HCT116 (cell line): ENCODE measurements at regions not wholly inside any gene's neighbourhood (a gene's known extent, or its start where the extent isn't known, plus 50 kb on each side); places are given as distances from the start of the nearest gene placed in this dataset.

Source experiments
- ATAC-seq: fragments of 200-7000 bp; cut with Tn5 transposase; 2 replicates; pipeline ENCODE4 v1.9.1; 2020; ENCODE audit warnings: mild to moderate bottlenecking, moderate library complexity
- BruUV-seq: library from RNA; stranded (reverse); fragments of 400-500 nt; replicated peaks from 2 replicates; lab custom pipeline; 2021; lab: Mats Ljungman, UMichigan
- CTCF ChIA-PET: fragments of 300-600 bp; sonication (Branson Sonifier 250); formaldehyde crosslinking; loops from one replicate; lab custom pipeline; 2021; ENCODE audit warnings: antibody characterized with exemption; lab: Charles Lee
- POLR2A ChIA-PET: fragments of 300-600, 350-600 bp; sonication (Branson Sonifier 250); formaldehyde crosslinking; loops from one replicate; lab custom pipeline; 2021; ENCODE audit warnings: antibody characterized with exemption; lab: Charles Lee
- RAD21 ChIA-PET, 2 experiments: fragments of 300-600 bp; sonication (Branson Sonifier 250); formaldehyde crosslinking; loops; one replicate each; lab custom pipeline; 2023; ENCODE audit warnings: low total read pairs in 2 of 2; ENCODE audit not compliant: uncharacterized antibody in 2 of 2, unreplicated experiment in 2 of 2, low non-redundant PET in 1 of 2; lab: Charles Lee
- DNase-seq: peaks from one replicate; pipeline ENCODE4 v3.0.0-alpha.2; 2010; ENCODE audit warnings: low read depth, low spot score
- H2AFZ ChIP-seq: fragments of 200-600 bp; shearing (Covaris generic), sonication (generic); 2 replicates; pipeline ENCODE4 v1.6.1; 2017; ENCODE audit warnings: low read depth, mixed run types, mixed read lengths, antibody characterized with exemption, low read length; ENCODE audit not compliant: poor library complexity, severe bottlenecking
- H3K27ac ChIP-seq: 2 replicates; pipeline ENCODE4 v1.5.1; 2012; ENCODE audit warnings: low read depth, low read length
- H3K27me3 ChIP-seq: fragments of 200-600 bp; sonication (generic); 2 replicates; pipeline ENCODE4 v1.6.1; 2016; ENCODE audit warnings: mixed run types, low read length, mixed read lengths; ENCODE audit not compliant: insufficient read depth
- H3K36me3 ChIP-seq, 2 experiments: fragments of 200-500 bp in 1 of 2; fragments of 200-600 bp in 1 of 2; sonication (Bioruptor generic) in 1 of 2; sonication (generic) in 1 of 2; 2 replicates each; pipeline versions ENCODE4 v1.5.1 to v1.6.1; 2014 to 2016; ENCODE audit warnings: low read length in 2 of 2, inconsistent platforms in 1 of 2, mixed read lengths in 1 of 2, mixed run types in 1 of 2; ENCODE audit not compliant: insufficient read depth in 2 of 2, control insufficient read depth in 1 of 2
- H3K4me1 ChIP-seq, 2 experiments: fragments of 200-600 bp in 1 of 2; sonication (generic) in 1 of 2; 2 replicates each; pipeline versions ENCODE4 v1.5.1 to v1.6.1; 2012 to 2017; ENCODE audit warnings: low read length in 2 of 2, inconsistent platforms in 1 of 2, mild to moderate bottlenecking in 1 of 2, mixed read lengths in 1 of 2, mixed run types in 1 of 2, moderate library complexity in 1 of 2; ENCODE audit not compliant: insufficient read depth in 2 of 2, control insufficient read depth in 1 of 2
- H3K4me2 ChIP-seq: fragments of 200-600 bp; sonication (generic); 2 replicates; pipeline ENCODE4 v1.6.1; 2017; ENCODE audit warnings: mixed run types, low read length, mixed read lengths
- H3K4me3 ChIP-seq, 2 experiments: fragments of 200-600 bp in 1 of 2; sonication (generic) in 1 of 2; replicated peaks in 1 of 2; 2 replicates each; pipeline ENCODE4 v1.5.1; 2011 to 2016; ENCODE audit warnings: low read length in 2 of 2, control low read depth in 1 of 2, low read depth in 1 of 2, mild to moderate bottlenecking in 1 of 2, mixed read lengths in 1 of 2, mixed run types in 1 of 2
- H3K79me2 ChIP-seq: fragments of 200-600 bp; sonication (generic); 2 replicates; pipeline ENCODE4 v1.6.1; 2017; ENCODE audit warnings: mild to moderate bottlenecking, mixed run types, low read length, moderate library complexity, mixed read lengths; ENCODE audit not compliant: insufficient read depth
- H3K9ac ChIP-seq: fragments of 200-600 bp; sonication (generic); 2 replicates; pipeline ENCODE4 v1.6.1; 2016; ENCODE audit warnings: low read length, mixed read lengths
- H3K9me2 ChIP-seq: fragments of 200-600 bp; sonication (generic), shearing (Covaris generic); 2 replicates; pipeline ENCODE4 v1.6.1; 2017; ENCODE audit warnings: mixed run types, mild to moderate bottlenecking, moderate library complexity; ENCODE audit not compliant: insufficient read depth
- H3K9me3 ChIP-seq, 2 experiments: fragments of 200-500 bp in 1 of 2; fragments of 200-600 bp in 1 of 2; sonication (Bioruptor generic) in 1 of 2; sonication (generic) in 1 of 2; 2 replicates each; pipeline ENCODE4 v1.6.1; 2014 to 2017; ENCODE audit warnings: low read length in 2 of 2, mixed read lengths in 2 of 2, inconsistent platforms in 1 of 2, low read depth in 1 of 2, mild to moderate bottlenecking in 1 of 2, mixed run types in 1 of 2, moderate library complexity in 1 of 2; ENCODE audit not compliant: control insufficient read depth in 1 of 2, insufficient read depth in 1 of 2
- H4K20me1 ChIP-seq: fragments of 200-600 bp; sonication (generic), shearing (Covaris generic); 2 replicates; pipeline ENCODE4 v1.6.1; 2017; ENCODE audit warnings: mixed run types, mild to moderate bottlenecking, moderate library complexity; ENCODE audit not compliant: insufficient read depth
- CEBPB ChIP-seq: IDR thresholded peaks from 2 replicates; pipeline ENCODE4 v1.6.1; 2012; ENCODE audit warnings: low read depth
- EGR1 ChIP-seq: IDR thresholded peaks from 2 replicates; pipeline ENCODE4 v1.6.1; 2012; ENCODE audit warnings: low read depth
- ELF1 ChIP-seq: IDR thresholded peaks from 2 replicates; pipeline ENCODE4 v1.6.1; 2012; ENCODE audit warnings: low read depth, borderline replicate concordance
- EZH2 ChIP-seq: fragments of 200-600 bp; sonication (generic); IDR thresholded peaks from 2 replicates; pipeline ENCODE4 v1.6.1; 2017; ENCODE audit warnings: antibody characterized with exemption, mixed run types
- FOSL1 ChIP-seq: IDR thresholded peaks from 2 replicates; pipeline ENCODE4 v1.6.1; 2012; ENCODE audit warnings: low read depth
- JUND ChIP-seq: IDR thresholded peaks from 2 replicates; pipeline ENCODE4 v1.6.1; 2012
- POLR2A ChIP-seq: IDR thresholded peaks from 2 replicates; pipeline ENCODE4 v1.7.0; 2011; ENCODE audit warnings: borderline replicate concordance; ENCODE audit not compliant: insufficient read depth, insufficient read length; ENCODE audit errors: extremely low read depth
- POLR2AphosphoS5 ChIP-seq: IDR thresholded peaks from 2 replicates; pipeline ENCODE4 v1.6.1; 2011; ENCODE audit warnings: mild to moderate bottlenecking, low read depth, low read length, moderate library complexity
- RAD21 ChIP-seq: IDR thresholded peaks from 2 replicates; pipeline ENCODE4 v1.6.1; 2012; ENCODE audit warnings: low read depth, mild to moderate bottlenecking
- SIN3A ChIP-seq: IDR thresholded peaks from 2 replicates; pipeline ENCODE4 v1.6.1; 2012; ENCODE audit warnings: low read depth
- SP1 ChIP-seq: IDR thresholded peaks from 2 replicates; pipeline ENCODE4 v1.6.1; 2012; ENCODE audit warnings: low read depth
- SRF ChIP-seq: IDR thresholded peaks from 2 replicates; pipeline ENCODE4 v1.6.1; 2012; ENCODE audit warnings: low read depth
- TCF7L2 ChIP-seq: IDR thresholded peaks from 2 replicates; pipeline ENCODE4 v1.7.0; 2011; ENCODE audit warnings: borderline replicate concordance, inconsistent platforms; ENCODE audit not compliant: insufficient read depth, insufficient read length; ENCODE audit errors: extremely low read depth
- ZNF274 ChIP-seq: fragments of 200-500 bp; sonication (Bioruptor generic); IDR thresholded peaks from 2 replicates; pipeline ENCODE4 v1.6.1; 2014; ENCODE audit warnings: mild to moderate bottlenecking, low read depth, low read length, inconsistent platforms
- intact Hi-C: fragments of 100-400 bp; cut with micrococcal nuclease; formaldehyde crosslinking; loops from 2 replicates; pipeline ENCODE4 v1.10.0; 2022
- TF ChIP-seq, protein P1 (sequence below): IDR thresholded peaks from 2 replicates; pipeline ENCODE4 v1.6.1; 2011; ENCODE audit warnings: mild to moderate bottlenecking, low read length, moderate library complexity; ENCODE audit not compliant: insufficient replicate concordance; ENCODE audit errors: extremely low read depth
- TF ChIP-seq, protein P2 (sequence below): IDR thresholded peaks from 2 replicates; pipeline ENCODE4 v1.6.1; 2012; ENCODE audit warnings: low read depth
- TF ChIP-seq, protein P3 (sequence below): IDR thresholded peaks from 2 replicates; pipeline ENCODE4 v1.6.1; 2012
- TF ChIP-seq, protein P4 (sequence below): IDR thresholded peaks from 2 replicates; pipeline ENCODE4 v1.6.1; 2012

DNA sequence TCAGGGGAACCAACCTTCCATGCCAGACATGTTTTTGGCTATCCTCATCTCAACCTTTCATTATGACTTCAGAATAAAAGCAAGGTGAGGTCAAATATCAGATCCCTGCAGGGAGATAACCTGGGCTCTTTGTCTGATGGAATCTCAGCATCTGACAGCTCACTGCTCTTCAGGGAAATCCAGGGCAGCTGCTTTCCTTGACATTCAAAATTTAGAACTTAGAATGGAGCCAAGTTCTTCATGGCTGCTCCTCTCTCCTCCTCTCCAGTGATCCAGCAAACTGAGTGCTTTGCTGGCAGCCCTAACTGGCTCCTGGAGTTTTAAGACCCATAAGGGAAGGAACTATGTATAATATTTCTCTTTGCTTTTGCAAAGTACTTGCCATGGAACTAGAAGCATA, 716.3 kb downstream of the TSN start:
- CTCF ChIA-PET, result no interaction called here
- peaks cover 0 to 10% of the 10 kb centered on the region in 2 experiments; a peak in 2 of 4 replicates for H3K9me3 ChIP-seq
- POLR2A ChIA-PET, result no interaction called here
- no peak overlapping the region for H3K27ac ChIP-seq
- H3K4me3 ChIP-seq, result no peak overlapping the region
- no peak for TF ChIP-seq ZNF274
- TF ChIP-seq EZH2, result no peak
- TF ChIP-seq EGR1, result no peak
- no peak for TF ChIP-seq POLR2AphosphoS5
- TF ChIP-seq RAD21, result no peak
- TF ChIP-seq SRF, result no peak
- TF ChIP-seq, protein P1, sequence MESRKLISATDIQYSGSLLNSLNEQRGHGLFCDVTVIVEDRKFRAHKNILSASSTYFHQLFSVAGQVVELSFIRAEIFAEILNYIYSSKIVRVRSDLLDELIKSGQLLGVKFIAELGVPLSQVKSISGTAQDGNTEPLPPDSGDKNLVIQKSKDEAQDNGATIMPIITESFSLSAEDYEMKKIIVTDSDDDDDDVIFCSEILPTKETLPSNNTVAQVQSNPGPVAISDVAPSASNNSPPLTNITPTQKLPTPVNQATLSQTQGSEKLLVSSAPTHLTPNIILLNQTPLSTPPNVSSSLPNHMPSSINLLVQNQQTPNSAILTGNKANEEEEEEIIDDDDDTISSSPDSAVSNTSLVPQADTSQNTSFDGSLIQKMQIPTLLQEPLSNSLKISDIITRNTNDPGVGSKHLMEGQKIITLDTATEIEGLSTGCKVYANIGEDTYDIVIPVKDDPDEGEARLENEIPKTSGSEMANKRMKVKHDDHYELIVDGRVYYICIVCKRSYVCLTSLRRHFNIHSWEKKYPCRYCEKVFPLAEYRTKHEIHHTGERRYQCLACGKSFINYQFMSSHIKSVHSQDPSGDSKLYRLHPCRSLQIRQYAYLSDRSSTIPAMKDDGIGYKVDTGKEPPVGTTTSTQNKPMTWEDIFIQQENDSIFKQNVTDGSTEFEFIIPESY, result no peak
- TF ChIP-seq ELF1, result no peak
- TF ChIP-seq TCF7L2, result no peak
- TF ChIP-seq JUND, result no peak
- TF ChIP-seq FOSL1, result no peak
- TF ChIP-seq POLR2A, result no peak
- TF ChIP-seq, protein P2, sequence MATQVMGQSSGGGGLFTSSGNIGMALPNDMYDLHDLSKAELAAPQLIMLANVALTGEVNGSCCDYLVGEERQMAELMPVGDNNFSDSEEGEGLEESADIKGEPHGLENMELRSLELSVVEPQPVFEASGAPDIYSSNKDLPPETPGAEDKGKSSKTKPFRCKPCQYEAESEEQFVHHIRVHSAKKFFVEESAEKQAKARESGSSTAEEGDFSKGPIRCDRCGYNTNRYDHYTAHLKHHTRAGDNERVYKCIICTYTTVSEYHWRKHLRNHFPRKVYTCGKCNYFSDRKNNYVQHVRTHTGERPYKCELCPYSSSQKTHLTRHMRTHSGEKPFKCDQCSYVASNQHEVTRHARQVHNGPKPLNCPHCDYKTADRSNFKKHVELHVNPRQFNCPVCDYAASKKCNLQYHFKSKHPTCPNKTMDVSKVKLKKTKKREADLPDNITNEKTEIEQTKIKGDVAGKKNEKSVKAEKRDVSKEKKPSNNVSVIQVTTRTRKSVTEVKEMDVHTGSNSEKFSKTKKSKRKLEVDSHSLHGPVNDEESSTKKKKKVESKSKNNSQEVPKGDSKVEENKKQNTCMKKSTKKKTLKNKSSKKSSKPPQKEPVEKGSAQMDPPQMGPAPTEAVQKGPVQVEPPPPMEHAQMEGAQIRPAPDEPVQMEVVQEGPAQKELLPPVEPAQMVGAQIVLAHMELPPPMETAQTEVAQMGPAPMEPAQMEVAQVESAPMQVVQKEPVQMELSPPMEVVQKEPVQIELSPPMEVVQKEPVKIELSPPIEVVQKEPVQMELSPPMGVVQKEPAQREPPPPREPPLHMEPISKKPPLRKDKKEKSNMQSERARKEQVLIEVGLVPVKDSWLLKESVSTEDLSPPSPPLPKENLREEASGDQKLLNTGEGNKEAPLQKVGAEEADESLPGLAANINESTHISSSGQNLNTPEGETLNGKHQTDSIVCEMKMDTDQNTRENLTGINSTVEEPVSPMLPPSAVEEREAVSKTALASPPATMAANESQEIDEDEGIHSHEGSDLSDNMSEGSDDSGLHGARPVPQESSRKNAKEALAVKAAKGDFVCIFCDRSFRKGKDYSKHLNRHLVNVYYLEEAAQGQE, result no peak
- TF ChIP-seq, protein P3, sequence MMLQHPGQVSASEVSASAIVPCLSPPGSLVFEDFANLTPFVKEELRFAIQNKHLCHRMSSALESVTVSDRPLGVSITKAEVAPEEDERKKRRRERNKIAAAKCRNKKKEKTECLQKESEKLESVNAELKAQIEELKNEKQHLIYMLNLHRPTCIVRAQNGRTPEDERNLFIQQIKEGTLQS, result no peak
- no peak for TF ChIP-seq SIN3A
- TF ChIP-seq CEBPB, result no peak
- TF ChIP-seq SP1, result no peak
- TF ChIP-seq, protein P4, sequence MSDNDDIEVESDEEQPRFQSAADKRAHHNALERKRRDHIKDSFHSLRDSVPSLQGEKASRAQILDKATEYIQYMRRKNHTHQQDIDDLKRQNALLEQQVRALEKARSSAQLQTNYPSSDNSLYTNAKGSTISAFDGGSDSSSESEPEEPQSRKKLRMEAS, result no peak
- ATAC-seq (no peak), DNase-seq (no peak)
- no peak overlapping the region for H3K9ac ChIP-seq
- no peak overlapping the region for H2AFZ ChIP-seq
- H3K79me2 ChIP-seq, result no peaks in the 10 kb centered on the region
- intact Hi-C loops, result no loop called here
- H3K4me2 ChIP-seq, result no peak overlapping the region
- no TSS peak for BruUV-seq
- no peaks in the 10 kb centered on the region for H3K9me2 ChIP-seq
- no peaks in the 10 kb centered on the region for H3K27me3 ChIP-seq
- no peaks in the 10 kb centered on the region for H4K20me1 ChIP-seq
- H3K4me1 ChIP-seq, result no peaks in the 10 kb centered on the region
- RAD21 ChIA-PET, result no interaction called here
- no peaks in the 10 kb centered on the region for H3K36me3 ChIP-seq
